ENCODE measurements at regions not wholly inside any gene's neighbourhood (a gene's known extent, or its start where the extent isn't known, plus 50 kb on each side); places are given as distances from the start of the nearest gene placed in this dataset.

GRCh38 chr12:71295953-71296352, 138.2 kb upstream of the TSPAN8 start:
- Mint-ChIP-seq H3K27ac (ENCODE audit: low read depth, unreplicated experiment) (no peak overlapping the region), H3K4me3 (ENCODE audit: unreplicated experiment) (no peak overlapping the region), H3K4me1 (ENCODE audit: insufficient read depth, unreplicated experiment) (no peaks in the 10 kb centered on the region), H3K9me3 (ENCODE audit: unreplicated experiment) (no peaks in the 10 kb centered on the region), H3K27me3 (ENCODE audit: insufficient read depth, unreplicated experiment) (no peaks in the 10 kb centered on the region), H3K36me3 (ENCODE audit: insufficient read depth, unreplicated experiment) (no peaks in the 10 kb centered on the region)
- intact Hi-C loops (cut with micrococcal nuclease) = no loop called here
- ChIA-PET POLR2A (no interaction called here), CTCF (no interaction called here)
- no TSS peak for BruUV-seq (replicated peaks)
- no peak for TF ChIP-seq CTCF (IDR thresholded peaks at IDR 0.05; ENCODE audit: unreplicated experiment)
- DNase-seq (ENCODE audit: unreplicated experiment) = no peak

GRCh38 chr12:71291746-71292145, 133.9 kb upstream of the TSPAN8 start:
- no peaks in the 10 kb centered on the region for H3K27me3 Mint-ChIP-seq (ENCODE audit: insufficient read depth, unreplicated experiment)
- ChIA-PET POLR2A (no interaction called here), CTCF (no interaction called here)
- intact Hi-C loops (cut with micrococcal nuclease) = no loop called here
- no peak overlapping the region for H3K4me3 Mint-ChIP-seq (ENCODE audit: unreplicated experiment)
- DNase-seq (ENCODE audit: unreplicated experiment) = no peak
- no peak overlapping the region for H3K27ac Mint-ChIP-seq (ENCODE audit: low read depth, unreplicated experiment)
- no peaks in the 10 kb centered on the region for H3K9me3 Mint-ChIP-seq (ENCODE audit: unreplicated experiment)
- no peaks in the 10 kb centered on the region for H3K4me1 Mint-ChIP-seq (ENCODE audit: insufficient read depth, unreplicated experiment)
- BruUV-seq (replicated peaks) = no TSS peak
- no peaks in the 10 kb centered on the region for H3K36me3 Mint-ChIP-seq (ENCODE audit: insufficient read depth, unreplicated experiment)
- no peak for TF ChIP-seq CTCF (IDR thresholded peaks at IDR 0.05; ENCODE audit: unreplicated experiment)

DNA sequence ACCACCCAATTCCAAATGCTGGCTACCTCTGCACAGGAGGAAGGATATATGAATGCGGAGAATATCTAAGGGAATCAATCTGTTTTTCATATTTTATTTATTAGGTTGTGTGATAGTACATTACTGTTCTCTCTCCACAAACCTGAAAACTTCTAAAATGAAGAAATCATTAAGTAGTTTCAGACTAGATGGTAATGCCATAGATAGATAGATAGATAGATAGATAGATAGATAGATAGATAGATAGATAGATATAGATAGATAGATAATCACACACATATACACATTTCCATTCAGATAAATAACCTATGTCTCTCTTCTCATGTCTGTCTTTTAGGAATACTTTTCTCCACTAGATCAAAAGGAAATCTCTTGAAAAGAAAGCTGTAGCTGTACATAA, 126.1 kb upstream of the TSPAN8 start:
- no peaks in the 10 kb centered on the region for H3K4me1 Mint-ChIP-seq (ENCODE audit: insufficient read depth, unreplicated experiment)
- BruUV-seq (replicated peaks) = no TSS peak
- no peaks in the 10 kb centered on the region for H3K9me3 Mint-ChIP-seq (ENCODE audit: unreplicated experiment)
- intact Hi-C loops (cut with micrococcal nuclease) = no loop called here
- CTCF ChIA-PET = no interaction called here
- no peaks in the 10 kb centered on the region for H3K36me3 Mint-ChIP-seq (ENCODE audit: insufficient read depth, unreplicated experiment)
- H3K4me3 Mint-ChIP-seq (ENCODE audit: unreplicated experiment) = no peak overlapping the region
- POLR2A ChIA-PET = no interaction called here
- no peak for DNase-seq (ENCODE audit: unreplicated experiment)
- H3K27ac Mint-ChIP-seq (ENCODE audit: low read depth, unreplicated experiment) = no peak overlapping the region
- no peaks in the 10 kb centered on the region for H3K27me3 Mint-ChIP-seq (ENCODE audit: insufficient read depth, unreplicated experiment)
- no peak for TF ChIP-seq CTCF (IDR thresholded peaks at IDR 0.05; ENCODE audit: unreplicated experiment)

- Mint-ChIP-seq H3K4me3 (ENCODE audit: unreplicated experiment) (no peak overlapping the region), H3K4me1 (ENCODE audit: insufficient read depth, unreplicated experiment) (no peaks in the 10 kb centered on the region), H3K36me3 (ENCODE audit: insufficient read depth, unreplicated experiment) (no peaks in the 10 kb centered on the region), H3K27ac (ENCODE audit: low read depth, unreplicated experiment) (no peak overlapping the region), H3K9me3 (ENCODE audit: unreplicated experiment) (no peaks in the 10 kb centered on the region), H3K27me3 (ENCODE audit: insufficient read depth, unreplicated experiment) (no peaks in the 10 kb centered on the region)
- BruUV-seq (replicated peaks) = no TSS peak
- CTCF ChIA-PET = no interaction called here
- no peak for TF ChIP-seq CTCF (IDR thresholded peaks at IDR 0.05; ENCODE audit: unreplicated experiment)
- no peak for DNase-seq (ENCODE audit: unreplicated experiment)
- POLR2A ChIA-PET = no interaction called here
- intact Hi-C loops (cut with micrococcal nuclease) = no loop called here
Measured at GRCh38 chr12:71282925-71283324, 125.1 kb upstream of the TSPAN8 start.
